CD4-positive, alpha-beta T cell treated with Interleukin-1 beta for 1 hour (primary cell): ENCODE measurements at regions not wholly inside any gene's neighbourhood (a gene's known extent, or its start where the extent isn't known, plus 50 kb on each side); places are given as distances from the start of the nearest gene placed in this dataset.

Experiments used
- DNase-seq, 2 donors: peaks; one replicate each; pipeline ENCODE4 v3.0.0-alpha.2; 2020 to 2022

DNA sequence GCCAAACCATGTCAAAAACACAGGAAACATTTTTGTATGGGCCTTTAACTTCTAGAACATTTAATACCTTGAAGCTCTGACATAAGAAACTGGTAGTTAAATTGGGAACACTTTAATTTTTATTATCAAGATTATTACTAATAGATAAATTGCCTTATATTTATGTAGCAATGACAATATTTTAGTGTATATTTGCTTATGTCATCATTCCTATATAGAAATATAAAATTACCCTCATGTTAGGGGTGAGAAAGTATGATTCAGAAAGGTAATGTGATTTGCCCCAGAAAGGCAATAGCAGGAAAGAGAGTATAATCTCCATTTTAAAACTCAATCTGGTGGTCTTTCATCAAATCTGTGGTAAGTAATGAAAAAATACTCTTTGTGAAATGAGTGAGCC is 147.4 kb downstream of the IL15 start:
- no peak for DNase-seq

DNA sequence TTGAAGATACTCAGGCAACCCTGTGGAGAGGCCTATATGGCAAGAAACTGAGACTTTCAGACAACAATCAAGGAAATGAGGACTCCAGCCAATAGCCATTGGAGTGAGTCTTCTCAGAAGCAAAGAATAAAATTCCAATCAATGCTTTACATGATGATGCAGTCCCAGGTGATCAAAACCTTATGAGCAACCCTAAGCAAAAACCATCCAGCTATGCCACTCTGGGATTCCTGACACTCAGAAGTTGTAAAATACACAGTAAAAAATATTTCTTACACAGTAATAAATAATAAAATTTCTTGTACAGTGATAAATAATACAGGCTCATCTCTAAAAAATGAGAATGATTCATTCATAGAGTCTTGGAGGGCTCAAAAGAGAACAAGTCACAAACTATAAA is 150.6 kb downstream of the IL15 start:
- DNase-seq = no peak

DNA sequence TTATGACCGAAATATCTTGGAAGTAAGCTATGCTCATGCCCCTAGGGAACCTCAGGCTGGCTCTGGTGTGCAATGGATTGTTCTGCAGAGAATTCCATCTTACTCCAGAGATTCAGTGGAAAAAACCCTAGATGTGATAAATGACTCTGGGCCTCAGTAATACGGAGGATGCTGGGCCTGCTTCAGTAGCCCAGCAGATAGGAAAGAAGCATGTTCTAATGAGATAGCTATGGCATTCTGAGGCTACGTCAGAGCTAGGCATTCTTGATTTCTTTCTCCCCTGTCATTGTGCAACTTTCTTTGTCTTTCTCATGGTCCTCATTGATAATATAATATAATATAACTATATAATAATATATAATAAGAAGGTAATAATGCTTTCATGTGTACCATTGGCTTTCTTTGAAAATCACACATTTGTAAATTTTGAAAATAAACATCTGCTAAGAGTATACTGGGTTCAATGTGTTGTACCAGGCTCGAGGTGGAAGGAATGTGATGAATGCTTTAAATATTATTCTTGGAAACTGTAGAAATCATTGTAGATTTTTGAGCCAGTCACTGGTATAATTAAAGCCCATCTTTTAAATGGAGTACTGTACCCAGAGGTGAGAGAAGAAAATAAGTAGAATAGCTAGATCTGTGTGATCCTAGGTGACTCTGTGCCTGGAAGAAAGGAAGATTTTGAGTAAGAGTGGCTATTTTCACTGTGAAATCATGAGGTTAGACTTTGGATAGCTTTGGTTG is 152.0 kb downstream of the IL15 start:
- DNase-seq = no peak

DNA sequence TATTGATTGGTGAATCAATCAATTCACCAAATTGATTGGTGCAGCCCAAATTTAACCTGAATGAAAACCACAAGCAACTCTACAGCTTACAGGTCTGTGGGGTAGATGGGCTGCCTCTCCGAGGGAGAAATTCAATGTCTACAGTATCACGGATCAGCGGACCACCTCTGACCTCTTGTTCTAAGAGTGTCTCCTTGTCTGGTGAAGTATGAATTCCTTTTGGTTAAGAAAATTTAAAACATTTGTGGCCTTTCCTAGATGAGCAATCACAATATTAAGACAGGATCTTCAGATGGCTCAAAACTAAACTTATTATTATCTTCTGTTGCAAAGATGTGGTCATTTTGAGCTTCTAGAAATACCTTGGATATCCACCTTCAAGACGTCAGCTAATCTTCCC is 153.3 kb downstream of the IL15 start:
- no peak for DNase-seq

DNA sequence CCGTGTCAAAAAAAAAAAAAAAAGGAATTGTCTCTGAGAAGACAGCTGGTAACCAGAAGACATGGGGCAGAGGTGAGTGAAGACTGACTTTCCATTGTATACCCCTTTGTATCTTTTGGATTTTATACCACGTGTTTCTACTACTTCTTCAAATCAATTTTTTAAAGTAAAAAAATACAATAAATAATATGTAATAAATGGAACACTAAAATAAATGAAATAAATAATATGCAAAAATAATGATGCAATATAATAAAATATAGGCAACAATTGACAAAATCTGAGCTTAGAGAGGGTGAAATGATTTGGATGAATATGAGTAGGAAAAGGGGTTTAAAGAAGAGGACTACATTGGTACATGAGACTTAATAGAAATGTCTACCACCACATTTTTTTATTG is 155.8 kb downstream of the IL15 start:
- no peak for DNase-seq

DNA sequence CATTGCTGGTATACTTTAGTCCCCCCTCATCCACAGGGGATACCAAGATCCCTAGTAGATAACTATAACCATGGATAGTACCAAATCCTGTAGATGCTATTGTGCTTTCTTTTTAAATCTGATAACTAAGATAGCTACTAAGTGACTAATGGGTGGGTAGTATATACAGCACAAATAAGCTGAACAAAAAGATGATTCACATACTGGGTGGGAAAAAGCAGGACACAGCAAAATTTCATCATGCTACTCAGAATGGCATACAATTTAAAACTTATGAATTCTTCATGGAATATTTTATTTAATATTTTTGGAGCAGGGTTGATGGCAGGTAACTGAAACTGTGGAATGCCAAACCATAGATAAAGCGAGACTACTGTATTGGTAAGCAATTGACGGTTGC is 161.6 kb downstream of the IL15 start:
- no peak for DNase-seq

DNA sequence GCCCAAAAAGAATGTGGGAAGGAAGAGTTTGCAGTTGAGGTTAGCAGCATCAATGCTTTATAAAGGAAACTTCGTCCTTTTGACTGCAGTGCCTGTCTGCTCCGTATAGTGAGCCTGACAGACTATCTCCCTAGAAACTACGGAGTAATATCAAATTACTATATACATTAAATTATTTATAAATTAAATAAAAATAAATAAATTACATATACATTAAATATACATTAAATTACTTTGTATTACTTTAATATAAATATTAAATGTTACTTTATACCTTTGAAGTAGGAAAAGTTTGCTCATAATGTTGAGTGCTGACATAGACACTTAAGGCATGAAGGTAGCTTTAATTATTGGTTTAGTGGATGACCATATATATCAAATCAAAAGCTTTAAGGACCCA is 165.2 kb downstream of the IL15 start:
- no peak for DNase-seq

DNA sequence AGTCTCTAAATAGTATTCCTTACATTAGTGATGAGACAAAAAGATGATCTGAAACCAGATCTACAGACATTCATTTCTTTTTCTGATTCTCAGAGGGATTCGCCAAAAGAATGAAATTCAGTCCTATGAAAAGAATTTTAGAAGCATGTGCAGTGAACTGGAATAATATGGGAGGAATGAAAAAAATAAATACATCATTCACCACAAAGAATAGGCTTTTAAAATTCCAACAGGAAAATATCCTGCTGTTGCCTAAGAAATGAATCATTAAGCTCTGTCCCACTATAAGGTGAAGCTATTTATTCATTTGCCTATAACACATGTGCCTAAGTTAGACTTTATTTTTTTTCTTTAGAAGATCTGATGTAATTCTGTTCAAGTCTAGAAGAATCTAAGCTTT is 165.9 kb downstream of the IL15 start:
- DNase-seq = no peak

DNA sequence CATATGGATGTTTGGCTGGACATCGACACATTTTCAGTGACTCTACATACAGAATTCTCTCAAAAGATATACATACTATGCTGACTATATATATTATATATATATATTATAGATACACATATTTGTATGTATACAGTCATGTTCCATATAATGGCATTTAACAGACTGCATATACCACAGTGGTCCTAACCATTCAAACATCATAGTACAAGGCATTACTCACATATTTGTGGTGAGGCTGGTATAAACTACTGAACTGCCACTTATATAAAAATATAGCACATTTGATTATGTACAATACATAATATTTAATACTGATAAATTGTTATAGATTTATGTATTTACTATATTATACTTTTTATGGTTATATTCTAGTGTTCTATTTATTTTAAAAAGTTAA is 168.5 kb downstream of the IL15 start:
- no peak for DNase-seq

DNA sequence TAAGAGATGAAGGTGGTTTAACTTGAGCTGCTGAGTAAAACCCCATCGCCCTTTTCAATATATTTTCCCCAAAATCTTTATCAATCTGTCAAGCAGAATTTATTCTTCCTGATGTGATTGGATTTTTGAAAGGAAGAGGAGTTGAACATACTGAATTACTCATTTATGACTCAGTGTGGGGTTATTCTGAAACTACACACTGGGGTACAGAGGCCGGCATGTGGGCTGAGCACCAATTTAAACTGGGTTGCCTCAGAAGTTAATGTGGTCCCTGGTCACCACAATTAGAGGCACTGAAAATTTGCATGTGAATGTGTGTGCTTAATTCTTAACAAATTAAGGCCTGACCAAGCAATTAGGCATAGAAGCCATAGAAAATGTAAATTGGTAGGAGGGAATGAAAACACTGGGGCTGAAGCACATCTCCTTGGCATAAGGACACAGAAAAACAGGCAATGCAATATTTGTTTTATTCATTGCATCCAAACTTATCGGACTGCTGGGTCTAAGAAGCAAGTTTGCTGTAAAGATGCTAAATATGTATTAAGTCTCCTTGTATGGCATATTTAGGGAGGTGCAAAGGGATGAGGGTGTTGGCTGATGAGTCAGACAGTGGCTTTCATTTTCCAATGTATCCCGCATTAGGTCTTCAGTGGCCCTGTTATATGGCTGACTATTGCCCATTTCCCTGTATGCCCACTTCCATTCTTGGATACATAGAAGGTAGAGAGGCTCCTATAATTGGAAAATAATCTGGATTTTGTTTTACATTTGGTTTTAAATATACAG is 170.9 kb downstream of the IL15 start:
- DNase-seq = no peak

DNA sequence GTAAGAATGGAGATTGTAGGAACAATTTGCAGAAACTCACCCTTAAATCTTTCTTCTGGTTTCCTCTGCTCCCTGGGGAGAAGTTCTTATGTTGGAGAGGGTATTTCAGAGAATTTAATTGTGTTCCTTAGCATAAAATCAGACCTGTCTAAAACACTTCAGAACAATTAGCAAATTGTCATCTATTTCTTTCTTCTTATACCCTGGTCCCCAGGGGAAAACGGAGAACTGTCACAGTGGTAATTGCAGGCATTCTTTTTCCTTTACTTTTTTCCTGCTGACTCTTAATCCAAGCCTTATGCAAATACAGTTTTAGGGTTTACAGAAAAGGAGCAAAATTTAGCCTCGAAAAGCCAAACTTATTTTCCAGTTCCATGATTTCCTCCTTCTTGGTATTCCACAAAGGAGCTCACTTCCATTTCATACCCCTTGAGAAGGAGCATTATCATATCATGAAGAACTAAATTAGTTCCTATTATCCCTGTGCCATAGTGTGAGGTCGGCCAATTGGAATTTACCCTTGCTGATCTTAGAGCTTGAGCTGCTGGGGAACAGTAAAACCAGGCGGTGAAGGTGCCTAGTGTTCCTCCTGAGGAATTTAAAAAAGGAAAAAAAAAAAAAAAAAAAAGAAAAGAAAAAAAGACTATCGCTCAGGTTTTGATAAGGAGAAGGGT is 173.8 kb downstream of the IL15 start:
- DNase-seq = no peak

DNA sequence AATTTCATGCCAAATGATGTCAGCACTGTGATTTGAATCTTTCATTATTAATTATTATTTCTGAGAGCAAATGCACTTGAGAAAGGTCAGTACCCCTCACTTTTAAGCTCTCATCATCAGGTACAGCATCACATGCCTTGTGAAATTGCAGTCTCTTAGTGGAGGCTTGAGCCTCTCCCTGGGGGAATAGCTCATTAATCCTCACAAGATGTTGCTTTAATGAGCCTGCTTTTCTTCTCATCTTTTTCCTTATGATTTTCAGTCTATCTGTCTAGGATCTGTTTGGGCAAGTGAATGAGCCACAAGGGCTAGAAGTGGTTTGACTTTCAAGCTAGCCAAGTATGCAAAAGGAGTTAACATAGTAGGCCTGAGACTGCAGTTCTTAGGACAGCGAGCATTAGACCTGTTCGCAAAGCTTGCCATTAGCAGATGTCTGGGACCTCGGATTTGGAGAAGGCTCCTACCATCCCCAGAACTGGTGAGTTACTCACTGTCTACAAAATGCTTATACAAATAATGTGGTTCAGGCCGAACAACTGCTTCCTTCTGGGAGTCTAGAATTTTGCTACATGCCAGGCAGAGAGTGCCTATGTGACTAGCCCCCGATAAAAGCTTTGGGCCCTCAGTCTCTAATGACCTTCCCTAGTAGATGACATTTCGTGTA is 174.5 kb downstream of the IL15 start:
- no peak for DNase-seq

DNA sequence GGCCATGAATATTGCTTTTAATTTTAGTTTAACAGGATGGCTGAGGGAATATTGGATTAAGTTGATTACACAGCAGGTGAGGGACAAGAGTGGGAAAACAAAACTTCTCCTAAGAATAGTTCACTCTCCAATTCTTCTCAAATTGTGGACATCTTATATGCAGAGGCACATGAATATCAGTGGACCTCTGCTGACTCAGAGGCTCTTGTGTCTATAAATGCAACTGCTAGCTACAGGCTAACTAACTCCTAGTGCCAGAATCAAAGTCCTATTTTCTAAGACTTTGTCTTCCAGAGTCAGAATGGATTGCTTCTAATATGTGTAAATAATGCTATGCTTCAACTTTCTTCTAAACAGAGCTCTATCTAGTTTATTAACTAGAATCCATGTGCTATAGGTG is 175.8 kb downstream of the IL15 start:
- no peak for DNase-seq

DNA sequence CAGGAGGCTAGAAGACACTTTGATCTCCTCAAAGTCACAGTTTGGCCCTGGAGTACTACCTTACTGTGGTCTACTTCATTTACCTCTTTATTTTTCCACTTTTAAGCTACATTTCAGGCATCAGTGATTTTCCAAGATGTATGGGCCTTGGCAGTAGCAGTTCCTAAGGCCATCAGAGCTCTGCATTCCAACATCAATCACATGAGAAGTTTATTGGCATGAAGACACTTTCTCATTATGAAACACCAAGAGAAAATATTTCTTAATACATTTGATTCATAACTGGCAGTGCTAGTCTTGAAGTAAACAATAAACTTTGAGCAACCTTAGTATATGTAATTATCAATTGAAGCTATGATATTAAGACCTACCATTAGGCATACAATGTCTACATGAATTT is 178.1 kb downstream of the IL15 start:
- DNase-seq = no peak

DNA sequence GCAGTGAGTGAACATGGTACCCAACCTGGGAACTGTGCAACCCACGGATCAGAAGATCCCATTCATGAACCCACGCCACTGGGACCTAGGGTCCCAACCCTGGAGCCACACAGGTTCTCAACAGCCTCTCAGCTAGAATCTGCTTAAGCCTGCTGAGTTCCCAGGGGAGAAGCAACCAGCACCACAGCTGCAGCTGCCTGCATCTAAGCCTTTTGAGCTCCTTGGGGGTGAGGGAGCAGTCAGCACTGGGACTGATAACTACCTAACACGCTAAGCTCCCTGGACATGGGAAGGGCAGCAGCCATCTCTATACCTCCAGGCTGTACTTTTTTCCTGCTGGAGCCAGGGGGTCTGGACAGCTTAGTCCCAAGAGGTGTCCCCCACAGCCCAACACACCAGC is 179.3 kb downstream of the IL15 start:
- DNase-seq = no peak

DNA sequence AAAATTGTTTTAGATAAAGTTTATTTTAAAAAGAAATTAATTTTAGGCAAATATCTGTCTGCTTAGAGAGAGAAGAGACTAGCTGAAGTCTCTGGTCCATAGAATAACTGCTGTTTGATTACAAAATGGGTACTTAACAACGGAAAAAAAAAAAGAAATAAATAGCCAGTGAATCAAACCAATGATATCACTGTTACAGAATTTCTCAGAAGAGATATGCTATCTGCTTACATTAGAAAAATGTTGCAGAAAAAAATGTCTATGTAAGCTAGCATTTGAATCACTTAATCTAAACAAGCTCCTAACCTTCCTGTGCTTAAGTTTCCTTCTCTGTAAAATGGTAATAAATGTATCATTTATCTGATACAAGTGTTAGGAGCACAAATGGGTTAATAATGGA is 189.9 kb downstream of the IL15 start:
- no peak for DNase-seq

DNA sequence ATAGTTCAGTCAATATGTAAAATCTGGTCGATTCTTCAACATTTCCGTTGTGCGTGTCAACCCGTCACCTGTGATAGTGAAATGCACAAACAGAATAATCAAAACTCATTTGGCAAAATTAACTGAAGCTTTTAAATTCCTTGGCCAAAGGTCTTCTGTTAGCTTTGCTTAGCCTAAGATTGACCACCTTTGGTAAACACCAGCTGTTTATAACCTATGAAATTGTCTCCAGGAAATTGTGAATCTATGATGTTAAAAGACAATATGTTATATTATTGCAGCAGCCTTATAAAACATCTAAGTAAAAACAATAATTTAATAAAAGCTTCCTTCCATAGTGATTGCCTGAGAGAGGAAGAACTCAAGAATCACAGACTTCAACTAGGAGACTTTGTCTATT is 196.8 kb downstream of the IL15 start:
- DNase-seq = no peak

DNA sequence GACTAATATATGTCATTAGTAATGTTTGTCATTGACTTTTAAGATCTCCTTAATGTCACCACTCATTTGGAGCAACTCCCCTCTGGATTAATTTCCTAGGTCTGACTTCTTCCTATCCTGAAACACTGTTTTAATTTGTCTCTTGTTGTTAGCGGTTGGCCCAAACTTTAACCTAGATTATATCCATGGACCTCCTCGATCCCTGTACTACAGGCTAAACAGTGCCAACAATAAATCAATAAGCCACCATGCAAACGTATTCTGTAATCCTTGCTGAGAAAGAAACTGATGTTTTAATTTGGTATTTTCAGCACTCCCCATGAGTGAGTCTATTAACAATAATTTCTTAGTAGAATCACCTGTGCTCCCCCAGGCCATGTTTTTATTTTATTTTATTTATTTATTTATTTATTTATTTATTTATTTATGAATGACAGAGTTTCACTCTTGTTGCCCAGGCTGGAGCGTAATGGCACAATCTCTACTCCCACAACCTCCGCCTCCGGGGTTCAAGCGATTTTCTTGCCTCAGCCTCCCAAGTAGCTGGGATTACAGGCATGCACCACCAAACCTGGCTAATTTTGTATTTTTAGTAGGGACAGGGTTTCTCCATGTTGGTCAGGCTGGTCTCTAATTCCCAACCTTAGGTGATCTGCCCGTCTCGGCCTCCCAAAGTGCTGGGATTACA is 204.1 kb downstream of the IL15 start:
- no peak for DNase-seq

DNA sequence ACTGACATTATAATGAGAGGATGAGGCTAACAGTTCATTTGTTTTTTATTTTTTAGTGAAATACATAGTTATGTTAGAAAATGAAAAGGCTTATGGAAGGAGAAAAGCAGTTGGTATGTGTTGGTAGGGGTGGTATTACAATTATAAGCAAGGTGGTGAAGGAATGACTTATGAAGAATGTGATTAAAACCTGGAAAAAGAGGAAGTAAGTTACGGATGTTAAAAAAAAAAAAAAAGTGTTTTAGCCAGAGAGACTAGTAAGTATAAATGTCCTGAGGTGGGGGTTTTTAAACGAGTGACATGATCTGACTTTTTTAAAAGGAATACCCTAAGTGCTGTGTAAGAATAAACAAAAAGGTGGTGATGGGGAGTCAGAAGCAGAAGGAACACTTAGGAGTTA is 206.8 kb downstream of the IL15 start:
- no peak for DNase-seq

DNA sequence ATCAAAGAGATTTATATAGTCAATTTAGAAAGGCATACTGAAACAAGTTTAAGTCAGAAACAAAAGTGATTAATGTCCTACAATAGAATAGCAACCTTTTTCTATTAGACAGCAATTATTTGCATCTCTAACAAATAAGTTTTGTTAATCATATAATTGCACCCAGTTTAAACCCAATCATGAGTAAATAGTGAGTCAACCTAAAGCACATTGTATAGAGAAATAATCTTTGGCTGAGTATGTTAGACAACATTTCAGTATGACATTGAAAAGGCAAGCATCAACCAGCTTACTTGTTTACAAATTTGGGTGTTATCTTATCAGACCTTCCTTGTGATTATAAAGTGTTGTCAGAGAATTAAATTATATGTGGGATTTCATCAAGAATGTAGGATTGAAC is 209.5 kb downstream of the IL15 start:
- DNase-seq = no peak

DNA sequence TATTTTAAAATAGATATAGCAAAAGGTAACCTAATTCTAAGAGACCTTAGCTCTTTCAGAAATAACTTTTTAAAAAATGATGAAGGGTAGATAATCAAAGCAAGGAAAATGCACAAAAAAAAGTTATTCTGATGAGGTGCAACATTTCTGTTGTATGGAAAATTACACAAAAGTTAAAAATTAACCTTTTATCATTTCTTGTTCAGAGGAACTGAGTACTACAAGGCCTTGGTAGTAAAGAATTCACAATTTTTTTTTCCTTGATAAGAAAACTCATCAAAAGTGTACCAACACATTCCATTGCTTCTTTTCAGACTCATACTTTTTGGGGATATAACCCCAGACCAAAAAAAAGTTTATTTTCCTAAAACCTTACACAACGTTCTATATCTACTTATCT is 213.0 kb downstream of the IL15 start:
- DNase-seq = no peak

DNA sequence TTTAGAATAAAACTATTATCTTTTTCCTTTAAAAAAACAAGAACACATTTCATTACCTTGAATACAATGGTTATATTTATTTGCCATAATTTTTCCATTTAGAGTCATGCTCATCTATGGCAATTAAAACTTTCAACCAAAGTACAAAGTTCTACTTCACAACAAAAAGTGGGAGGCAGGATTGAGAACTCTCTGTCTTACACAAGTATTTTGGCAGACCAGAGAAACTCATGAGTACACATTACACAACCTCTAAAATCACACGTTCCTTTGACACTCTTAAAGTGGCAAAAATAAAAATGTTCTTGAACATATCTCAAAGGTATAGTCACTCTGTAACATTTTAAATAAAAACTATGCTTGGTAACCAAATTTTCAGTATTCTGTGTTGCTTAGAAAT is 213.4 kb downstream of the IL15 start:
- no peak for DNase-seq
